Adrenal gland (tissue), 9 donors: ENCODE measurements at regions not wholly inside any gene's neighbourhood (a gene's known extent, or its start where the extent isn't known, plus 50 kb on each side); places are given as distances from the start of the nearest gene placed in this dataset.

ENCODE experiments used
- DNase-seq, 7 donors: peaks; one replicate each; pipeline ENCODE4 v3.0.0-alpha.2; 2019 to 2020
- H3K27ac ChIP-seq, 5 donors: fragments of 200-600 bp; sonication (generic) in 4 of 5; 1 replicate in 3 of 5; 2 replicates in 2 of 5; pipeline versions ENCODE4 v1.5.1 to v1.8.0; 2016 to 2020; ENCODE audit warnings: mild to moderate bottlenecking in 1 of 5
- H3K27me3 ChIP-seq: fragments of 200-600 bp; 2 replicates; pipeline ENCODE4 v1.8.0; 2021
- H3K36me3 ChIP-seq, 2 donors: fragments of 200-600 bp; replicated peaks in 1 of 2; 1 replicate in 1 of 2; 2 replicates in 1 of 2; pipeline versions ENCODE4 v1.5.1 to v1.8.0; 2018 to 2022
- H3K4me1 ChIP-seq, 2 donors: fragments of 200-600 bp; replicated peaks in 1 of 2; 1 replicate in 1 of 2; 2 replicates in 1 of 2; pipeline versions ENCODE4 v1.5.1 to v1.8.0; 2018 to 2021
- H3K4me3 ChIP-seq, 4 donors: fragments of 200-600 bp; sonication (generic) in 3 of 4; one replicate each; pipeline ENCODE4 v1.5.1; 2016 to 2018
- H3K9me3 ChIP-seq, 3 donors: fragments of 200-600 bp; sonication (generic) in 1 of 3; replicated peaks in 1 of 3; 1 replicate in 2 of 3; 2 replicates in 1 of 3; pipeline versions ENCODE4 v1.5.1 to v1.8.0; 2016 to 2021
- POLR2A ChIP-seq, 2 donors: fragments of 450-650 bp; IDR thresholded peaks; one replicate each; pipeline ENCODE4 v1.6.1; 2017; ENCODE audit warnings: antibody characterized with exemption in 2 of 2, mild to moderate bottlenecking in 2 of 2, moderate library complexity in 1 of 2
- WGBS, 4 donors: extraction: QIAGEN DNeasy Blood & Tissue Kit in 2 of 4; methylation state at CpG; one replicate each; pipeline versions ENCODE4 v1.1.5 to v1.1.7; 2013 to 2017; 5-methylcytosine and 5-hydroxymethylcytosine counted together
- intact Hi-C, 2 donors: fragments of 100-400 bp; cut with DNase I; formaldehyde crosslinking; loops; one replicate each; pipeline versions ENCODE4 v1.14.1 to v1.15.0; 2022 to 2023
- TF ChIP-seq, protein P1 (sequence below), 6 experiments: fragments of 450-650 bp in 4 of 6; fragments of 200-600 bp in 2 of 6; sonication (generic) in 1 of 6; IDR thresholded peaks; 1 replicate in 5 of 6; 2 replicates in 1 of 6; pipeline versions ENCODE4 v1.5.1 to v1.8.0; 2016 to 2021; ENCODE audit warnings: antibody characterized with exemption in 6 of 6, mild to moderate bottlenecking in 2 of 6, moderate library complexity in 1 of 6
- donor health status: healthy with polysubstance abuse.
- donor health status: Bipolar disorder and iron deficiency.
- donor health status: DM: yes; HTN: yes; CAD: no.
- donor health status: DM: no; HTN: no; CAD: no.
- donor health status: DM: no; HTN: no; CAD: no.

DNA sequence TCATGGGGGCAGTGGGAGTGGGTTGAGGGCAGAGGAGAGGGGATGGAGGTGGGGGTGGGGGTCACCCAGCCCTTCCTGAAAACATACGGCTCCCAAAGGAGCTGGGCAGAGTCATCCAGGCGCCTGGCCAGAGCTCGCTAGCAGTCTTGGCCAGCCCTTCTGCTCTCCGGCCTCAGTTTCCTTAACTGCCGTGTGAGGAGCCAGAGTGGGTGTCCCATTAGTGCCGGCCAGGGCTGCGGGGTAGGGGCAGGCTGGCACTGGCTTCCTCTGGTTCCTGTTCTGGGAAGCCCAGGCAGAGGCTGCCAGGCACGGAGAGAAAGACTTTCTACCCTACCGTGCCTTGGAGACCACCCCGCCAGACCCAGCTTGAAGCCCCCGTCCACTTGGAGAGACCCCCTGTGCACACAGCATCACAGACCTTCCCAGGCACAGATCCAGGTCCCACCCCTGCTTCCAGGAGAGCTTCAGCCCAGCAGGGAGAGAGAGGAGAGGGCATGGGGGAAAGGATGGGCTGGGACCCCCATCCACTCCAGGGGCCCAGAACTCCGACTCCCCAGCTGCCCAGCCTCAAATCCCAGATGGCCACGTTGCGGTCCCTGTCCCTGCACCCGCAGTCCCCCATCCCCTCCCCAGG, 93.3 kb downstream of the RFLNA start:
- 13 to 25% (median 21%) methylated on average over 3 to 15 of the region's 15 CpGs for WGBS, 4 donors
- peaks cover 0 to 32% of the 10 kb centered on the region in 2 donors for H3K36me3 ChIP-seq
- peak overlapping the region in 4 of 5 donors; percentile 95 to 100 (median 98) for H3K27ac ChIP-seq
- intact Hi-C loops = no loop called here
- H3K4me3 ChIP-seq = peak overlapping the region in 3 of 4 donors; percentile 38 to 75 (median 64)
- no peaks in the 10 kb centered on the region for H3K27me3 ChIP-seq
- H3K4me1 ChIP-seq = peaks cover 49 to 73% of the 10 kb centered on the region in 2 donors
- H3K9me3 ChIP-seq = no peaks in the 10 kb centered on the region
- peak in 1 of 7 donors; percentile 49 for DNase-seq
- no peak for TF ChIP-seq POLR2A (IDR thresholded peaks at IDR 0.05)
- TF ChIP-seq, protein P1, sequence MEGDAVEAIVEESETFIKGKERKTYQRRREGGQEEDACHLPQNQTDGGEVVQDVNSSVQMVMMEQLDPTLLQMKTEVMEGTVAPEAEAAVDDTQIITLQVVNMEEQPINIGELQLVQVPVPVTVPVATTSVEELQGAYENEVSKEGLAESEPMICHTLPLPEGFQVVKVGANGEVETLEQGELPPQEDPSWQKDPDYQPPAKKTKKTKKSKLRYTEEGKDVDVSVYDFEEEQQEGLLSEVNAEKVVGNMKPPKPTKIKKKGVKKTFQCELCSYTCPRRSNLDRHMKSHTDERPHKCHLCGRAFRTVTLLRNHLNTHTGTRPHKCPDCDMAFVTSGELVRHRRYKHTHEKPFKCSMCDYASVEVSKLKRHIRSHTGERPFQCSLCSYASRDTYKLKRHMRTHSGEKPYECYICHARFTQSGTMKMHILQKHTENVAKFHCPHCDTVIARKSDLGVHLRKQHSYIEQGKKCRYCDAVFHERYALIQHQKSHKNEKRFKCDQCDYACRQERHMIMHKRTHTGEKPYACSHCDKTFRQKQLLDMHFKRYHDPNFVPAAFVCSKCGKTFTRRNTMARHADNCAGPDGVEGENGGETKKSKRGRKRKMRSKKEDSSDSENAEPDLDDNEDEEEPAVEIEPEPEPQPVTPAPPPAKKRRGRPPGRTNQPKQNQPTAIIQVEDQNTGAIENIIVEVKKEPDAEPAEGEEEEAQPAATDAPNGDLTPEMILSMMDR (IDR thresholded peaks at IDR 0.05) = no peak

- intact Hi-C loops = no loop called here
- peak; percentile 11 to 51 for TF ChIP-seq POLR2A (IDR thresholded peaks at IDR 0.05)
- TF ChIP-seq, protein P1 (IDR thresholded peaks at IDR 0.05) = no peak
- Histone ChIP-seq H3K27me3 (no peaks in the 10 kb centered on the region), H3K4me3 (peak overlapping the region in 2 of 4 donors; percentile 64 to 75), H3K4me1 (peaks cover 45 to 72% of the 10 kb centered on the region in 2 donors), H3K27ac (peak overlapping the region; percentile 26 to 100 (median 98)), H3K9me3 (no peaks in the 10 kb centered on the region), H3K36me3 (peaks cover 0 to 38% of the 10 kb centered on the region in 2 donors)
- DNase-seq = peak; percentile 60 to 84 (median 81)
- 26 to 60% (median 30%) methylated on average over 1 to 24 of the region's 24 CpGs for WGBS, 4 donors
Observed at GRCh38 chr12:124387528-124387911, 92.6 kb downstream of the RFLNA start.

DNA sequence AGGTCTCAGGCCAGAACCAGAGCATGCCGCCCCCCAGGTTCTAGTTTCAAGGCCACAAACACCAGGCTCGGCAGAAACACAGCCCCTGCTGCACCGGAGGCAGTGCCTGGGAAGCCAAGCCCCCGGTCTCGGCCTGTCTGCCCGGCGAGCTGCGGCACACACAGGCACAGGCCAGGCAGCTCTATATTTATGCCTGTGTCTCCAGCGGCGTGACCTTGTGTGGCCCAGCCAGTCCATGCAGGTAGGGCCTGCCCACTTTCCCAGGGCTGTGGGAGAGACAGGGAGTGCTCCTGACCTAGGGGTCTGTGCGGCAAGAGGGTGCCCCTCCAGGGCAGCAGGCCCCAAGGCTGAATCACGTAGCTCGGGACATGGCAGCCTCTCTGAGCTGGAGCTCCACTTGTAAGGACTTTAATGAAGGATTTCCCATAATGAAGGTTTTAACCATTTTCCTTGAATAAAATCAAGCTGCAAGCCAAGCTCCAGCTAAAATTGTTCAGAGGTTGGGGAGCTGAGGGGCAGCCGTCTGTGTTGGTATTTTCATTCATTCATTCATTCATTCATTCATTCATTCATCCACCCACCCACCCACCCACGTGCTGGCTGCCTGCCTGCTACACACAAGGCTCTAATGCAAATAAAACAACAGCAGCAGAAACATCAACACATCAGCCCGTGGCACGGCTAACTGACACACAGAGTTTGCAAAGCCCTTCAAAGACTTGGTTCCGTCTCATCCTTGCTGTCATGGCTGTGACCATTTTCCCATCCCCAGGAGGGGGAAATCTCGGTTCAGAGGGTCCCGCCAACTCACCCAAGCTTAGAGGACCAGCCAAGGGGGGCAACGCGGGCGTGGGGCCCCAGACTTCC, 92.0 kb downstream of the RFLNA start:
- peak; percentile 23 for TF ChIP-seq POLR2A (IDR thresholded peaks at IDR 0.05)
- TF ChIP-seq, protein P1 (IDR thresholded peaks at IDR 0.05) = no peak
- intact Hi-C loops = no loop called here
- 16 to 33% (median 22%) methylated on average over 4 to 23 of the region's 23 CpGs for WGBS, 4 donors
- DNase-seq = peak in 5 of 7 donors; percentile 61 to 84 (median 73)
- Histone ChIP-seq H3K4me3 (peak overlapping the region in 2 of 4 donors; percentile 64 to 75), H3K36me3 (peaks cover 0 to 39% of the 10 kb centered on the region in 2 donors), H3K27me3 (no peaks in the 10 kb centered on the region), H3K27ac (peak overlapping the region; percentile 26 to 100 (median 98)), H3K4me1 (peaks cover 46 to 72% of the 10 kb centered on the region in 2 donors), H3K9me3 (no peaks in the 10 kb centered on the region)

- Histone ChIP-seq H3K9me3 (no peaks in the 10 kb centered on the region), H3K36me3 (peaks cover 0 to 39% of the 10 kb centered on the region in 2 donors), H3K27me3 (no peaks in the 10 kb centered on the region), H3K4me3 (peak overlapping the region in 1 of 4 donors; percentile 75), H3K27ac (peak overlapping the region in 4 of 5 donors; percentile 47 to 100 (median 98)), H3K4me1 (peaks cover 53 to 74% of the 10 kb centered on the region in 2 donors)
- TF ChIP-seq, protein P1 (IDR thresholded peaks at IDR 0.05) = no peak
- no peak for TF ChIP-seq POLR2A (IDR thresholded peaks at IDR 0.05)
- intact Hi-C loops = no loop called here
- peak in 1 of 7 donors; percentile 59 for DNase-seq
- WGBS, 4 donors = 30 to 59% (median 50%) methylated on average over 16 to 17 of the region's 17 CpGs
Observed at GRCh38 chr12:124386059-124386458, 91.2 kb downstream of the RFLNA start.
